Endothelial cell of umbilical vein (primary cell): ENCODE measurements at regions not wholly inside any gene's neighbourhood (a gene's known extent, or its start where the extent isn't known, plus 50 kb on each side); places are given as distances from the start of the nearest gene placed in this dataset.

Experiments
- CTCF ChIP-seq, 2 donors: IDR thresholded peaks; 1 replicate in 1 of 2; 2 replicates in 1 of 2; pipeline ENCODE4 v1.5.1; 2011; ENCODE audit warnings: low read length in 2 of 2, mild to moderate bottlenecking in 2 of 2, moderate library complexity in 2 of 2, control low read depth in 1 of 2, inconsistent platforms in 1 of 2, low read depth in 1 of 2; ENCODE audit not compliant: insufficient read depth in 1 of 2; ENCODE audit errors: extremely low read depth in 1 of 2
- EZH2 ChIP-seq: IDR thresholded peaks from 2 replicates; pipeline ENCODE4 v1.6.1; 2012; ENCODE audit warnings: borderline replicate concordance, low read depth, mild to moderate bottlenecking, moderate library complexity, low read length, inconsistent platforms; ENCODE audit not compliant: severe bottlenecking
- JUN ChIP-seq: IDR thresholded peaks from 2 replicates; pipeline ENCODE4 v1.6.1; 2011; ENCODE audit warnings: borderline replicate concordance, low read depth; ENCODE audit not compliant: insufficient read length, insufficient read depth

- no peak for TF ChIP-seq CTCF (IDR thresholded peaks at IDR 0.05; ENCODE audit: extremely low read depth in 1 of 2, insufficient read depth in 1 of 2, low read depth in 1 of 2, low read length in 2 of 2)
- no peak for TF ChIP-seq JUN
- no peak for TF ChIP-seq EZH2
These were observed 110.3 kb downstream of the SP3 start for GRCh38 chr2:173854840-173855239.
